CD14-positive monocyte (primary cell): ENCODE measurements at regions not wholly inside any gene's neighbourhood (a gene's known extent, or its start where the extent isn't known, plus 50 kb on each side); places are given as distances from the start of the nearest gene placed in this dataset. TPM values are rescaled to one million over a fixed set of nuclear protein-coding genes. Genes with fewer than 3 reads are reported as not detected.
"Not testable (repeated sequence)": the region's sequence is repeated elsewhere in the genome, so short reads cannot be mapped to it uniquely, and the experiment has no call there.

Experiments
- DNase-seq, 3 donors: peaks; one replicate each; pipeline ENCODE4 v3.0.0-alpha.2; 2011 to 2022
- H2AFZ ChIP-seq: 2 replicates; pipeline ENCODE4 v1.6.0; 2012; ENCODE audit warnings: mild to moderate bottlenecking, low read depth, low read length, inconsistent platforms; ENCODE audit not compliant: insufficient read depth, poor library complexity, severe bottlenecking
- H3K27ac ChIP-seq, 2 donors: 1 replicate in 1 of 2; 2 replicates in 1 of 2; pipeline ENCODE4 v1.5.1; 2012 to 2013; ENCODE audit warnings: low read length in 2 of 2, control low read depth in 1 of 2, inconsistent platforms in 1 of 2, low read depth in 1 of 2, mild to moderate bottlenecking in 1 of 2
- H3K27me3 ChIP-seq, 2 donors: one replicate each; pipeline versions ENCODE4 v1.6.0 to v1.6.1; 2011 to 2013; ENCODE audit warnings: low read length in 2 of 2; ENCODE audit not compliant: control insufficient read depth in 2 of 2, insufficient read depth in 2 of 2
- H3K36me3 ChIP-seq, 2 donors: replicated peaks in 1 of 2; 1 replicate in 1 of 2; 2 replicates in 1 of 2; pipeline versions ENCODE4 v1.5.1 to v1.6.1; 2012 to 2013; ENCODE audit warnings: low read length in 2 of 2, control low read depth in 1 of 2, inconsistent platforms in 1 of 2, mild to moderate bottlenecking in 1 of 2; ENCODE audit not compliant: insufficient read depth in 2 of 2, control insufficient read depth in 1 of 2
- H3K4me1 ChIP-seq, 2 donors: 1 replicate in 1 of 2; 2 replicates in 1 of 2; pipeline versions ENCODE4 v1.5.1 to v1.6.1; 2012 to 2013; ENCODE audit warnings: low read length in 2 of 2, control low read depth in 1 of 2, inconsistent platforms in 1 of 2, mild to moderate bottlenecking in 1 of 2, moderate library complexity in 1 of 2; ENCODE audit not compliant: insufficient read depth in 2 of 2, control insufficient read depth in 1 of 2
- H3K4me2 ChIP-seq: replicated peaks from 2 replicates; pipeline ENCODE3; 2012; ENCODE audit warnings: low read length, moderate library complexity, mild to moderate bottlenecking; ENCODE audit not compliant: poor library complexity, severe bottlenecking; ENCODE audit errors: extremely low read depth
- H3K4me3 ChIP-seq, 3 experiments: fragments of 200-600 bp in 1 of 3; sonication (generic) in 1 of 3; replicated peaks in 1 of 3; 1 replicate in 2 of 3; 2 replicates in 1 of 3; pipeline ENCODE4 v1.5.1; 2011 to 2013; ENCODE audit warnings: low read length in 3 of 3, mild to moderate bottlenecking in 3 of 3, control low read depth in 2 of 3, low read depth in 2 of 3, inconsistent platforms in 1 of 3, moderate library complexity in 1 of 3
- H3K79me2 ChIP-seq: 2 replicates; pipeline ENCODE4 v1.6.0; 2012; ENCODE audit warnings: mild to moderate bottlenecking, control low read depth, inconsistent platforms, low read length, moderate library complexity; ENCODE audit not compliant: insufficient read depth
- H3K9ac ChIP-seq: 2 replicates; pipeline ENCODE4 v1.6.0; 2017; ENCODE audit warnings: low read length, mild to moderate bottlenecking; ENCODE audit not compliant: insufficient read depth, poor library complexity, severe bottlenecking
- H3K9me3 ChIP-seq, 2 donors: replicated peaks in 1 of 2; 1 replicate in 1 of 2; 2 replicates in 1 of 2; pipeline versions ENCODE4 v1.5.1 to v1.6.1; 2012 to 2013; ENCODE audit warnings: low read length in 2 of 2, control low read depth in 1 of 2; ENCODE audit not compliant: control insufficient read depth in 1 of 2, insufficient read depth in 1 of 2
- H4K20me1 ChIP-seq: 2 replicates; pipeline ENCODE4 v1.6.0; 2012; ENCODE audit warnings: mild to moderate bottlenecking, low read length, control low read depth, moderate library complexity; ENCODE audit not compliant: insufficient read depth
- H3K27ac Mint-ChIP-seq, 7 donors: one replicate each; pipeline ENCODE4 v1.8.0; 2020; ENCODE audit warnings: mild to moderate bottlenecking in 7 of 7, mixed read lengths in 7 of 7, moderate library complexity in 6 of 7, inconsistent platforms in 2 of 7
- H3K27me3 Mint-ChIP-seq, 3 donors: one replicate each; pipeline ENCODE4 v1.8.0; 2021 to 2022; ENCODE audit warnings: low read depth in 3 of 3, mild to moderate bottlenecking in 3 of 3, mixed read lengths in 3 of 3, moderate library complexity in 3 of 3, inconsistent platforms in 1 of 3
- H3K36me3 Mint-ChIP-seq, 2 donors: one replicate each; pipeline ENCODE4 v1.8.0; 2020; ENCODE audit warnings: mixed read lengths in 2 of 2, inconsistent platforms in 1 of 2, mild to moderate bottlenecking in 1 of 2
- H3K4me1 Mint-ChIP-seq: one replicate; pipeline ENCODE4 v1.8.0; 2020; ENCODE audit warnings: mild to moderate bottlenecking, mixed read lengths
- H3K4me3 Mint-ChIP-seq, 2 donors: one replicate each; pipeline ENCODE4 v1.8.0; 2020; ENCODE audit warnings: mild to moderate bottlenecking in 2 of 2, mixed read lengths in 2 of 2, moderate library complexity in 1 of 2
- H3K9me3 Mint-ChIP-seq, 7 donors: one replicate each; pipeline ENCODE4 v1.8.0; 2020 to 2022; ENCODE audit warnings: mixed read lengths in 7 of 7, mild to moderate bottlenecking in 6 of 7, moderate library complexity in 6 of 7, inconsistent platforms in 2 of 7
- WGBS: methylation state at CpG from one replicate; pipeline ENCODE4 v1.1.5; 2013; ENCODE audit warnings: missing lambda C conversion rate; ENCODE audit not compliant: insufficient coverage; 5-methylcytosine and 5-hydroxymethylcytosine counted together
- intact Hi-C, 2 donors: fragments of 100-400 bp; cut with micrococcal nuclease; formaldehyde crosslinking; loops; one replicate each; pipeline versions ENCODE4 v1.15.0 to v1.15.1; 2023
- small RNA-seq: library from RNA; depleted of rRNA; stranded (forward); fragments of <200 nt; gene quantifications from one replicate; pipeline ENCODE3, GENCODE V24; 2012; ENCODE audit warnings: low read depth; ENCODE audit not compliant: insufficient read length

DNA sequence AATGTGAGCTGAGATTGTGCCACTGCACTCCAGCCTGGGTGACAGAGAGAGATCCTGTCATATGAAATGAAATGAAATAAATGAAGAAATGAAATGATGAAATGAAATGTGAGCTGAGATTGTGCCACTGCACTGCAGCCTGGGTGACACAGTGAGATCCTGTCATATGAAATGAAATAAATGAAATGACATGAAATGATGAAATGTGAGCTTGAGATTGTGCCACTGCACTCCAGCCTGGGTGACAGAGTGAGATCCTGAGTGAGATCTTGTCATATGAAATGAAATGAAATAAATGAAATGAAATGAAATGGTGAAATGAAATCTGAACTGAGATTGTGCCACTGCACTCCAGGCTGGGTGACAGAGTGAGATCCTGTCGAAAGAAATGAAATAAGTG lies 58.2 kb upstream of the FAN1 start:
- H3K27me3 ChIP-seq, H3K79me2 ChIP-seq, H3K9ac ChIP-seq, H3K4me1 ChIP-seq, H3K27me3 Mint-ChIP-seq, intact Hi-C loops, H3K27ac Mint-ChIP-seq, H3K9me3 ChIP-seq, H3K4me2 ChIP-seq, H3K9me3 Mint-ChIP-seq, H3K4me3 Mint-ChIP-seq, H3K27ac ChIP-seq, DNase-seq, H2AFZ ChIP-seq, H3K4me3 ChIP-seq, H4K20me1 ChIP-seq, H3K36me3 ChIP-seq: not testable (repeated sequence)
- 100% methylated on average over 1 of the region's 1 CpG for WGBS
- Mint-ChIP-seq H3K4me1 (peaks cover 13% of the 10 kb centered on the region), H3K36me3 (peaks cover 27 to 30% of the 10 kb centered on the region in 2 donors)

Small RNAs in the stretch of these regions (small RNA-seq; reads per million reads assigned to genes)
- not detected for gene RN7SL82P
